ENCODE measurements at regions not wholly inside any gene's neighbourhood (a gene's known extent, or its start where the extent isn't known, plus 50 kb on each side); places are given as distances from the start of the nearest gene placed in this dataset.

- no peaks in the 10 kb centered on the region for H3K9me2 ChIP-seq (ENCODE audit: insufficient read depth)
- H3K4me3 ChIP-seq (replicated peaks in 1 of 2; ENCODE audit: low read depth in 1 of 2, low read length in 2 of 2), result no peak overlapping the region
- no peak for ATAC-seq
- no peaks in the 10 kb centered on the region for H4K20me1 ChIP-seq (ENCODE audit: insufficient read depth)
- ChIA-PET POLR2A (no interaction called here), RAD21 (ENCODE audit: low non-redundant PET in 1 of 2, low total read pairs in 2 of 2, uncharacterized antibody in 2 of 2, unreplicated experiment in 2 of 2) (no interaction called here), CTCF (no interaction called here)
- H3K4me2 ChIP-seq (ENCODE audit: low read length), result no peak overlapping the region
- H3K36me3 ChIP-seq (ENCODE audit: control insufficient read depth in 1 of 2, insufficient read depth in 2 of 2, low read length in 2 of 2), result no peaks in the 10 kb centered on the region
- no peaks in the 10 kb centered on the region for H3K79me2 ChIP-seq (ENCODE audit: insufficient read depth, low read length)
- no TSS peak for BruUV-seq (replicated peaks)
- H3K4me1 ChIP-seq (ENCODE audit: control insufficient read depth in 1 of 2, insufficient read depth in 2 of 2, low read length in 2 of 2), result no peaks in the 10 kb centered on the region
- intact Hi-C loops (cut with micrococcal nuclease), result no loop called here
- no peak overlapping the region for H3K9ac ChIP-seq (ENCODE audit: low read length)
- H3K9me3 ChIP-seq (ENCODE audit: control insufficient read depth in 1 of 2, insufficient read depth in 1 of 2, low read depth in 1 of 2, low read length in 2 of 2), result no peaks in the 10 kb centered on the region
- H3K27ac ChIP-seq (ENCODE audit: low read depth, low read length), result no peak overlapping the region
- TF ChIP-seq MAX (IDR thresholded peaks at IDR 0.05), result no peak
- no peak for TF ChIP-seq ATF3 (IDR thresholded peaks at IDR 0.05)
- TF ChIP-seq CTCF (IDR thresholded peaks at IDR 0.05 in 2 of 3, conservative IDR thresholded peaks at IDR 0.05 in 1 of 3; ENCODE audit: borderline replicate concordance in 1 of 3, insufficient read depth in 1 of 3, low read depth in 2 of 3, low read length in 2 of 3), result no peak
- TF ChIP-seq ZNF274 (IDR thresholded peaks at IDR 0.05; ENCODE audit: low read depth, low read length), result no peak
- TF ChIP-seq ZFX (IDR thresholded peaks at IDR 0.05), result no peak
- no peak for TF ChIP-seq REST (IDR thresholded peaks at IDR 0.05; ENCODE audit: low read depth)
- TF ChIP-seq JUND (IDR thresholded peaks at IDR 0.05), result no peak
- no peaks in the 10 kb centered on the region for H3K27me3 ChIP-seq (ENCODE audit: insufficient read depth, low read length)
- H2AFZ ChIP-seq (ENCODE audit: low read depth, low read length, poor library complexity, severe bottlenecking), result no peak overlapping the region
- DNase-seq (ENCODE audit: low read depth, low spot score), result no peak
Observed at GRCh38 chr3:153093629-153094028, 68.4 kb upstream of the RAP2B start.
